ENCODE measurements at regions not wholly inside any gene's neighbourhood (a gene's known extent, or its start where the extent isn't known, plus 50 kb on each side); places are given as distances from the start of the nearest gene placed in this dataset.
A peak's percentile ranks its signal among the peaks of the same experiment; 100 is the strongest.

GRCh38 chr4:58767598-58767997 lies 1657.4 kb upstream of the IGFBP7 start:
- no CpG with 5 or more reads among the region's 1 CpG for WGBS, 2 experiments (ENCODE audit: insufficient coverage in 2 of 2)
- H3K9me3 ChIP-seq (ENCODE audit: control insufficient read depth, low read length), result no peaks in the 10 kb centered on the region
- no peaks in the 10 kb centered on the region for H3K4me1 ChIP-seq (ENCODE audit: control insufficient read depth, insufficient read depth, low read length, poor library complexity, severe bottlenecking)

GRCh38 chr4:58766763-58767162 lies 1656.6 kb upstream of the IGFBP7 start:
- no peaks in the 10 kb centered on the region for H3K4me1 ChIP-seq (ENCODE audit: control insufficient read depth, insufficient read depth, low read length, poor library complexity, severe bottlenecking)
- no peaks in the 10 kb centered on the region for H3K36me3 ChIP-seq (ENCODE audit: control insufficient read depth, insufficient read depth, low read length)
- H3K27ac ChIP-seq (ENCODE audit: low read depth, low read length, severe bottlenecking), result no peak overlapping the region
- WGBS, 2 experiments (ENCODE audit: insufficient coverage in 2 of 2), result 83% methylated on average over 1 of the region's 2 CpGs; no CpG with 5 or more reads in 1 of the 2 experiments
- no peaks in the 10 kb centered on the region for H3K9me3 ChIP-seq (ENCODE audit: control insufficient read depth, low read length)
- no peak overlapping the region for H3K4me3 ChIP-seq (ENCODE audit: extremely low read depth, insufficient read depth, low read length, poor library complexity, severe bottlenecking)

More at GRCh38 chr4:58767598-58767997, 1657.4 kb upstream of the IGFBP7 start:
- Histone ChIP-seq H3K4me3 (ENCODE audit: extremely low read depth, insufficient read depth, low read length, poor library complexity, severe bottlenecking) (no peak overlapping the region), H3K36me3 (ENCODE audit: control insufficient read depth, insufficient read depth, low read length) (no peaks in the 10 kb centered on the region), H3K27ac (ENCODE audit: low read depth, low read length, severe bottlenecking) (no peak overlapping the region)

GRCh38 chr4:58761563-58761962 lies 1651.4 kb upstream of the IGFBP7 start:
- no peak overlapping the region for H3K4me3 ChIP-seq (ENCODE audit: extremely low read depth, insufficient read depth, low read length, poor library complexity, severe bottlenecking)
- WGBS, 2 experiments (ENCODE audit: insufficient coverage in 2 of 2), result 90 to 100% methylated on average over 1 of the region's 2 CpGs
- H3K4me1 ChIP-seq (ENCODE audit: control insufficient read depth, insufficient read depth, low read length, poor library complexity, severe bottlenecking), result no peaks in the 10 kb centered on the region
- H3K36me3 ChIP-seq (ENCODE audit: control insufficient read depth, insufficient read depth, low read length), result no peaks in the 10 kb centered on the region
- H3K9me3 ChIP-seq (ENCODE audit: control insufficient read depth, low read length), result no peaks in the 10 kb centered on the region
- no peak overlapping the region for H3K27ac ChIP-seq (ENCODE audit: low read depth, low read length, severe bottlenecking)

- Histone ChIP-seq H3K4me1 (ENCODE audit: control insufficient read depth, insufficient read depth, low read length, poor library complexity, severe bottlenecking) (no peaks in the 10 kb centered on the region), H3K9me3 (ENCODE audit: control insufficient read depth, low read length) (no peaks in the 10 kb centered on the region), H3K36me3 (ENCODE audit: control insufficient read depth, insufficient read depth, low read length) (no peaks in the 10 kb centered on the region), H3K27ac (ENCODE audit: low read depth, low read length, severe bottlenecking) (no peak overlapping the region), H3K4me3 (ENCODE audit: extremely low read depth, insufficient read depth, low read length, poor library complexity, severe bottlenecking) (no peak overlapping the region)
Measured at GRCh38 chr4:58760737-58761136, 1650.6 kb upstream of the IGFBP7 start.

- Histone ChIP-seq H3K27ac (ENCODE audit: low read depth, low read length, severe bottlenecking) (no peak overlapping the region), H3K4me3 (ENCODE audit: extremely low read depth, insufficient read depth, low read length, poor library complexity, severe bottlenecking) (no peak overlapping the region)
- WGBS, 2 experiments (ENCODE audit: insufficient coverage in 2 of 2), result no CpG with 5 or more reads among the region's 1 CpG
Measured at GRCh38 chr4:58760100-58760499, 1649.9 kb upstream of the IGFBP7 start.

GRCh38 chr4:58749206-58749605 lies 1639.0 kb upstream of the IGFBP7 start:
- no peak overlapping the region for H3K4me3 ChIP-seq (ENCODE audit: extremely low read depth, insufficient read depth, low read length, poor library complexity, severe bottlenecking)
- H3K4me1 ChIP-seq (ENCODE audit: control insufficient read depth, insufficient read depth, low read length, poor library complexity, severe bottlenecking), result no peaks in the 10 kb centered on the region
- H3K27ac ChIP-seq (ENCODE audit: low read depth, low read length, severe bottlenecking), result no peak overlapping the region
- no peaks in the 10 kb centered on the region for H3K9me3 ChIP-seq (ENCODE audit: control insufficient read depth, low read length)
- H3K36me3 ChIP-seq (ENCODE audit: control insufficient read depth, insufficient read depth, low read length), result no peaks in the 10 kb centered on the region
- 84 to 98% methylated on average over 4 to 6 of the region's 8 CpGs for WGBS, 2 experiments (ENCODE audit: insufficient coverage in 2 of 2)

More at GRCh38 chr4:58760100-58760499, 1649.9 kb upstream of the IGFBP7 start:
- no peaks in the 10 kb centered on the region for H3K4me1 ChIP-seq (ENCODE audit: control insufficient read depth, insufficient read depth, low read length, poor library complexity, severe bottlenecking)
- H3K36me3 ChIP-seq (ENCODE audit: control insufficient read depth, insufficient read depth, low read length), result no peaks in the 10 kb centered on the region
- H3K9me3 ChIP-seq (ENCODE audit: control insufficient read depth, low read length), result no peaks in the 10 kb centered on the region

GRCh38 chr4:58740897-58741296 lies 1630.7 kb upstream of the IGFBP7 start:
- Histone ChIP-seq H3K9me3 (ENCODE audit: control insufficient read depth, low read length) (no peaks in the 10 kb centered on the region), H3K27ac (ENCODE audit: low read depth, low read length, severe bottlenecking) (no peak overlapping the region), H3K36me3 (ENCODE audit: control insufficient read depth, insufficient read depth, low read length) (no peaks in the 10 kb centered on the region), H3K4me1 (ENCODE audit: control insufficient read depth, insufficient read depth, low read length, poor library complexity, severe bottlenecking) (no peaks in the 10 kb centered on the region), H3K4me3 (ENCODE audit: extremely low read depth, insufficient read depth, low read length, poor library complexity, severe bottlenecking) (no peak overlapping the region)

- H3K4me3 ChIP-seq (ENCODE audit: extremely low read depth, insufficient read depth, low read length, poor library complexity, severe bottlenecking), result no peak overlapping the region
- no CpG with 5 or more reads among the region's 1 CpG for WGBS, 2 experiments (ENCODE audit: insufficient coverage in 2 of 2)
- no peaks in the 10 kb centered on the region for H3K9me3 ChIP-seq (ENCODE audit: control insufficient read depth, low read length)
Measured at GRCh38 chr4:58739275-58739674, 1629.1 kb upstream of the IGFBP7 start.

GRCh38 chr4:58738375-58738774 lies 1628.2 kb upstream of the IGFBP7 start:
- no peaks in the 10 kb centered on the region for H3K36me3 ChIP-seq (ENCODE audit: control insufficient read depth, insufficient read depth, low read length)
- no peak overlapping the region for H3K4me3 ChIP-seq (ENCODE audit: extremely low read depth, insufficient read depth, low read length, poor library complexity, severe bottlenecking)
- H3K9me3 ChIP-seq (ENCODE audit: control insufficient read depth, low read length), result no peaks in the 10 kb centered on the region
- no peaks in the 10 kb centered on the region for H3K4me1 ChIP-seq (ENCODE audit: control insufficient read depth, insufficient read depth, low read length, poor library complexity, severe bottlenecking)
- no peak overlapping the region for H3K27ac ChIP-seq (ENCODE audit: low read depth, low read length, severe bottlenecking)

More at GRCh38 chr4:58739275-58739674, 1629.1 kb upstream of the IGFBP7 start:
- Histone ChIP-seq H3K27ac (ENCODE audit: low read depth, low read length, severe bottlenecking) (no peak overlapping the region), H3K4me1 (ENCODE audit: control insufficient read depth, insufficient read depth, low read length, poor library complexity, severe bottlenecking) (no peaks in the 10 kb centered on the region), H3K36me3 (ENCODE audit: control insufficient read depth, insufficient read depth, low read length) (no peaks in the 10 kb centered on the region)

- Histone ChIP-seq H3K36me3 (ENCODE audit: control insufficient read depth, insufficient read depth, low read length) (no peaks in the 10 kb centered on the region), H3K27ac (ENCODE audit: low read depth, low read length, severe bottlenecking) (peak overlapping the region; percentile 23), H3K9me3 (ENCODE audit: control insufficient read depth, low read length) (no peaks in the 10 kb centered on the region), H3K4me1 (ENCODE audit: control insufficient read depth, insufficient read depth, low read length, poor library complexity, severe bottlenecking) (no peaks in the 10 kb centered on the region), H3K4me3 (ENCODE audit: extremely low read depth, insufficient read depth, low read length, poor library complexity, severe bottlenecking) (no peak overlapping the region)
- WGBS, 2 experiments (ENCODE audit: insufficient coverage in 2 of 2), result 100% methylated on average over 1 of the region's 1 CpG; no CpG with 5 or more reads in 1 of the 2 experiments
Measured at GRCh38 chr4:58734030-58734674, 1624.0 kb upstream of the IGFBP7 start.

GRCh38 chr4:58732973-58733372 lies 1622.8 kb upstream of the IGFBP7 start:
- no peak overlapping the region for H3K4me3 ChIP-seq (ENCODE audit: extremely low read depth, insufficient read depth, low read length, poor library complexity, severe bottlenecking)

More at GRCh38 chr4:58732973-58733372, 1622.8 kb upstream of the IGFBP7 start:
- H3K36me3 ChIP-seq (ENCODE audit: control insufficient read depth, insufficient read depth, low read length), result no peaks in the 10 kb centered on the region
- no CpG with 5 or more reads among the region's 2 CpGs for WGBS, 2 experiments (ENCODE audit: insufficient coverage in 2 of 2)
- H3K4me1 ChIP-seq (ENCODE audit: control insufficient read depth, insufficient read depth, low read length, poor library complexity, severe bottlenecking), result no peaks in the 10 kb centered on the region
- no peak overlapping the region for H3K27ac ChIP-seq (ENCODE audit: low read depth, low read length, severe bottlenecking)
- no peaks in the 10 kb centered on the region for H3K9me3 ChIP-seq (ENCODE audit: control insufficient read depth, low read length)
